ENCODE measurements at regions not wholly inside any gene's neighbourhood (a gene's known extent, or its start where the extent isn't known, plus 50 kb on each side); places are given as distances from the start of the nearest gene placed in this dataset.

DNA sequence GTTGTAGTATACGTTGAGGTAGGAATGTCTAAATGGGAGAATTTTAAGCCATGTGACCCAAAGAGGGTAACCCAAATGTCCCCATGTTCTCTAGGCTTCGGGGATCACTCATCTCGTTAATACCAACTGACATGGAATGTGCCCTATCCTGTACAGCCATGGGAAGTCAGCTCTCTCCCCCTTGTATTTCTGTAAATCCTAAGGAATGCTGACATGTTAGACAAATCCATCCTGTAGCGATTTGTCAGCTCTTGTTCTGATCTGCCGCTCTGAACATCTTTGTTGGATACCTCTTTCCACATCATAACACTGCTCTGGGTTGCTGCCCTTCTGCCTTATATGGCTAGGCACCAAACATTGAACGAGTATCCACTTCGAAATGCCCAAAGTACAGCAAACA lies 350.6 kb downstream of the RND3 start:
- no peak for TF ChIP-seq CTCF (IDR thresholded peaks at IDR 0.05)
- TF ChIP-seq POLR2A (IDR thresholded peaks at IDR 0.05) = no peak
